ENCODE measurements at regions not wholly inside any gene's neighbourhood (a gene's known extent, or its start where the extent isn't known, plus 50 kb on each side); places are given as distances from the start of the nearest gene placed in this dataset.

DNA sequence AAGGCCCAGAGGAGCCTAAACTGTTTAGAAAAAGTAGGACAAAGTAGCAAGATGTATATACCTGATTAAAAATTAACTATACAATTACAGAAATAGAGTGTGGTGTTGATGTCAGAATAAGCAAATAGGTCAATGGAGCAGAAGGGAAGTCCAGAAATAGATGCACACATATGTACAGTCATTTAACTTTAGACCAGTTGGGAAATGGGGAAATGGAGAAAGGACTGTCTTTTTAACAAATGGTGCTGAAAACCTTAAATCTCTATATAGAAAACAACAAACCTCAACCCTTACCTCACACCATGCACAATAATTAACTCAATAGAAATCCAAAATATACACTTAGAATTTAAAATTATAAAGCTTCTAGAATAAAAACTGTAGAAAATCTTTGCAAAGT, 72.2 kb downstream of the CH25H start:
- H4K12ac ChIP-seq (ENCODE audit: low read depth, low read length), result no peak overlapping the region
- H4K8ac ChIP-seq (ENCODE audit: low read depth, low read length), result no peak overlapping the region
- no peak for DNase-seq
- H2BK120ac ChIP-seq (ENCODE audit: insufficient read depth, low read length, poor library complexity), result no peak overlapping the region
- H2BK5ac ChIP-seq (ENCODE audit: low read depth, low read length, poor library complexity), result no peak overlapping the region
- H3K79me2 ChIP-seq (ENCODE audit: control insufficient read depth, insufficient read depth, low read length, poor library complexity), result no peaks in the 10 kb centered on the region
- no peak overlapping the region for H3K14ac ChIP-seq (ENCODE audit: low read length)
- no peaks in the 10 kb centered on the region for H3K9me3 ChIP-seq (ENCODE audit: insufficient read depth, low read depth, low read length)
- no peak overlapping the region for H4K91ac ChIP-seq (ENCODE audit: low read depth, low read length)
- H2BK12ac ChIP-seq (ENCODE audit: low read length), result no peak overlapping the region
- no peaks in the 10 kb centered on the region for H3K4me1 ChIP-seq (ENCODE audit: control insufficient read depth in 1 of 2, insufficient read depth in 2 of 2, low read length in 2 of 2)
- no peak overlapping the region for H2AK5ac ChIP-seq (ENCODE audit: low read length)
- no peaks in the 10 kb centered on the region for H3K79me1 ChIP-seq (ENCODE audit: low read length)
- no peaks in the 10 kb centered on the region for H3K27me3 ChIP-seq (ENCODE audit: insufficient read depth, low read length)
- no peak overlapping the region for H3K18ac ChIP-seq (ENCODE audit: low read length)
- no peak overlapping the region for H3K9ac ChIP-seq (ENCODE audit: low read length)
- no peak overlapping the region for H3K23ac ChIP-seq (ENCODE audit: low read length)
- H2AFZ ChIP-seq (ENCODE audit: insufficient read depth, low read length, poor library complexity), result no peak overlapping the region
- H3K4me2 ChIP-seq (ENCODE audit: low read length), result no peak overlapping the region
- H3K4ac ChIP-seq (ENCODE audit: low read depth, low read length), result no peak overlapping the region
- no peak overlapping the region for H3K27ac ChIP-seq (ENCODE audit: low read depth, low read length)
- no peak overlapping the region for H3K4me3 ChIP-seq (ENCODE audit: low read depth, low read length)
- no peaks in the 10 kb centered on the region for H3K36me3 ChIP-seq (ENCODE audit: control insufficient read depth in 1 of 2, insufficient read depth in 2 of 2, low read length in 2 of 2)

DNA sequence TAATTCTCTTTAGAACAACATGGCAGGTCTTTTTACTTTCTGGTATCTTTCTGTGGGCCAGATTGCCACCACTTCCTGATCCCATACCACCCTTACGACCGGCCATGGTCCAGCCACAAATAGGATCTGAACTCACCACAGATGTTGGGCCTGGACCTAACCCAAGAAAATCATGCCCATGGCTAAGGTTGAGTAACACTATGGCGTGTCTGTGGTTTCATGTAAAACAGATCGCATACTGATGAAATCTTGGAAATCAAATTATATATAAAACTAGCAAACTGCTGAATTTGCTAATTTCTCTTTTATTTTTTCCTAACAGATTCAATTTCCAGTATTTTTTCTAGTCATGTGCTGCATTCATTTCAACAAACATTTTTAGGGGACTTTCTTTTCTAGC, 77.2 kb downstream of the CH25H start:
- Histone ChIP-seq H4K91ac (ENCODE audit: low read depth, low read length) (no peak overlapping the region), H2BK120ac (ENCODE audit: insufficient read depth, low read length, poor library complexity) (no peak overlapping the region), H3K4ac (ENCODE audit: low read depth, low read length) (no peak overlapping the region), H3K9me3 (ENCODE audit: insufficient read depth, low read depth, low read length) (no peaks in the 10 kb centered on the region), H3K4me1 (ENCODE audit: control insufficient read depth in 1 of 2, insufficient read depth in 2 of 2, low read length in 2 of 2) (no peaks in the 10 kb centered on the region), H3K79me1 (ENCODE audit: low read length) (no peaks in the 10 kb centered on the region), H4K8ac (ENCODE audit: low read depth, low read length) (no peak overlapping the region), H4K12ac (ENCODE audit: low read depth, low read length) (no peak overlapping the region), H3K79me2 (ENCODE audit: control insufficient read depth, insufficient read depth, low read length, poor library complexity) (no peaks in the 10 kb centered on the region), H2BK12ac (ENCODE audit: low read length) (no peak overlapping the region), H2AFZ (ENCODE audit: insufficient read depth, low read length, poor library complexity) (no peak overlapping the region), H2BK5ac (ENCODE audit: low read depth, low read length, poor library complexity) (no peak overlapping the region), H3K4me3 (ENCODE audit: low read depth, low read length) (no peak overlapping the region), H3K27ac (ENCODE audit: low read depth, low read length) (no peak overlapping the region), H3K36me3 (ENCODE audit: control insufficient read depth in 1 of 2, insufficient read depth in 2 of 2, low read length in 2 of 2) (no peaks in the 10 kb centered on the region), H3K9ac (ENCODE audit: low read length) (no peak overlapping the region), H3K23ac (ENCODE audit: low read length) (no peak overlapping the region), H2AK5ac (ENCODE audit: low read length) (no peak overlapping the region), H3K18ac (ENCODE audit: low read length) (no peak overlapping the region), H3K27me3 (ENCODE audit: insufficient read depth, low read length) (no peaks in the 10 kb centered on the region), H3K14ac (ENCODE audit: low read length) (no peak overlapping the region), H3K4me2 (ENCODE audit: low read length) (no peak overlapping the region)
- WGBS (ENCODE audit: extremely low coverage, insufficient coverage, insufficient read length), result no CpG with 5 or more reads among the region's 4 CpGs
- DNase-seq, result peak in 1 of 2 donors; percentile 37

DNA sequence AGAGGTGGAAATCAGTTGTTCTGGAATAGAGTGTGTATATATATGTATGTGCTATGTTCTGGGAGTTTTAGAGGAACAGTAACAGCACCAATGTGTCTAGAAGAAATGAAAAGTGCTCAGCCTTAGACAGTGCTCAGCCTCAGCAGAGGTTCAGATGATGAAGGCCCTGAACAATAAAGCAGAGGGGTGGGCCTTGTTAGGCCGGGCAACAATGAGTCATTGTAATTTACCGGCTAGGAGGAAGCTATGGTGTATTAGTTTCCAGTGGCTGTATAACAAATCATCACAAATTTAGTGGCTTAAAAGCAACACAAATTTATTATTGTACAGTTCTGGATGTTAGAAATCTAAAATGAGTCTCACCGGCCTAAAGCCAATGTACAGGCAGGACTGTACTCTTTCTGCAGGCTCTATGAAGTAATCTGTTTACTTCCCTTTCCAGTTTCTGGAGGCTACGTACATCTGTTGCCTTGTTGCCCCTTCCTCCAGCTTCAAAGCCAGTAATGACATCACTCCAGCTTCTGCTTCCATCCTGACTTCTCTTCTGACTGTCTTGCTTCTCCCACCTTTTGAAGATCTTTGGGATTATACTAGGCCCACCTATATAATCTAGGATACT, 84.6 kb downstream of the CH25H start:
- DNase-seq, result peak in 1 of 2 donors; percentile 12
- no peak overlapping the region for H4K12ac ChIP-seq (ENCODE audit: low read depth, low read length)
- no peaks in the 10 kb centered on the region for H3K9me3 ChIP-seq (ENCODE audit: insufficient read depth, low read depth, low read length)
- no peak overlapping the region for H3K27ac ChIP-seq (ENCODE audit: low read depth, low read length)
- H2AFZ ChIP-seq (ENCODE audit: insufficient read depth, low read length, poor library complexity), result no peak overlapping the region
- WGBS (ENCODE audit: extremely low coverage, insufficient coverage, insufficient read length), result no CpG with 5 or more reads among the region's 4 CpGs
- no peak overlapping the region for H2AK5ac ChIP-seq (ENCODE audit: low read length)
- no peak overlapping the region for H4K91ac ChIP-seq (ENCODE audit: low read depth, low read length)
- no peak overlapping the region for H3K4me3 ChIP-seq (ENCODE audit: low read depth, low read length)
- H2BK120ac ChIP-seq (ENCODE audit: insufficient read depth, low read length, poor library complexity), result no peak overlapping the region
- no peak overlapping the region for H4K8ac ChIP-seq (ENCODE audit: low read depth, low read length)
- no peak overlapping the region for H3K23ac ChIP-seq (ENCODE audit: low read length)
- no peak overlapping the region for H2BK5ac ChIP-seq (ENCODE audit: low read depth, low read length, poor library complexity)
- no peak overlapping the region for H2BK12ac ChIP-seq (ENCODE audit: low read length)
- H3K4me1 ChIP-seq (ENCODE audit: control insufficient read depth in 1 of 2, insufficient read depth in 2 of 2, low read length in 2 of 2), result no peaks in the 10 kb centered on the region
- H3K18ac ChIP-seq (ENCODE audit: low read length), result no peak overlapping the region
- H3K36me3 ChIP-seq (ENCODE audit: control insufficient read depth in 1 of 2, insufficient read depth in 2 of 2, low read length in 2 of 2), result no peaks in the 10 kb centered on the region
- H3K9ac ChIP-seq (ENCODE audit: low read length), result no peak overlapping the region
- no peak overlapping the region for H3K4me2 ChIP-seq (ENCODE audit: low read length)
- H3K79me1 ChIP-seq (ENCODE audit: low read length), result no peaks in the 10 kb centered on the region
- no peaks in the 10 kb centered on the region for H3K79me2 ChIP-seq (ENCODE audit: control insufficient read depth, insufficient read depth, low read length, poor library complexity)
- H3K27me3 ChIP-seq (ENCODE audit: insufficient read depth, low read length), result no peaks in the 10 kb centered on the region
- no peak overlapping the region for H3K14ac ChIP-seq (ENCODE audit: low read length)
- no peak overlapping the region for H3K4ac ChIP-seq (ENCODE audit: low read depth, low read length)

DNA sequence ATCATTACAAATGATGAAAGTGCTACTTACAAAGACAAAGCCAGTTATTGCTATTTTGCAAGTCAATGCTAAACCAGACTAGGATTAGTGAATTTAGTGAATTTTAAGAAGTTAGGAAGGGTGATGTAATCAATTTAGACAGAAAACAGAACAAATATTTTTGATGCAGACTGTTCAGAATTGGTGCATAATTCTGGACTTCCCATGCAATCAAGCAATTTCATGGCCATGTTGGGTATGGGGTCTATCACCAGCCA, 85.4 kb downstream of the CH25H start:
- Histone ChIP-seq H4K91ac (ENCODE audit: low read depth, low read length) (no peak overlapping the region), H3K27me3 (ENCODE audit: insufficient read depth, low read length) (no peaks in the 10 kb centered on the region), H3K9ac (ENCODE audit: low read length) (no peak overlapping the region), H3K4me1 (ENCODE audit: control insufficient read depth in 1 of 2, insufficient read depth in 2 of 2, low read length in 2 of 2) (no peaks in the 10 kb centered on the region), H3K4me3 (ENCODE audit: low read depth, low read length) (no peak overlapping the region), H4K12ac (ENCODE audit: low read depth, low read length) (no peak overlapping the region), H3K9me3 (ENCODE audit: insufficient read depth, low read depth, low read length) (no peaks in the 10 kb centered on the region), H2BK5ac (ENCODE audit: low read depth, low read length, poor library complexity) (no peak overlapping the region), H2BK12ac (ENCODE audit: low read length) (no peak overlapping the region), H3K18ac (ENCODE audit: low read length) (no peak overlapping the region), H3K23ac (ENCODE audit: low read length) (no peak overlapping the region), H2AFZ (ENCODE audit: insufficient read depth, low read length, poor library complexity) (no peak overlapping the region), H2AK5ac (ENCODE audit: low read length) (no peak overlapping the region), H3K4ac (ENCODE audit: low read depth, low read length) (no peak overlapping the region), H3K79me1 (ENCODE audit: low read length) (no peaks in the 10 kb centered on the region), H2BK120ac (ENCODE audit: insufficient read depth, low read length, poor library complexity) (no peak overlapping the region), H3K27ac (ENCODE audit: low read depth, low read length) (no peak overlapping the region), H3K14ac (ENCODE audit: low read length) (no peak overlapping the region), H3K36me3 (ENCODE audit: control insufficient read depth in 1 of 2, insufficient read depth in 2 of 2, low read length in 2 of 2) (no peaks in the 10 kb centered on the region), H3K79me2 (ENCODE audit: control insufficient read depth, insufficient read depth, low read length, poor library complexity) (no peaks in the 10 kb centered on the region), H4K8ac (ENCODE audit: low read depth, low read length) (no peak overlapping the region), H3K4me2 (ENCODE audit: low read length) (no peak overlapping the region)
- DNase-seq, result no peak

Measured in trophoblast cell (in vitro differentiated cells and primary cell).